ENCODE measurements at regions not wholly inside any gene's neighbourhood (a gene's known extent, or its start where the extent isn't known, plus 50 kb on each side); places are given as distances from the start of the nearest gene placed in this dataset.

DNA sequence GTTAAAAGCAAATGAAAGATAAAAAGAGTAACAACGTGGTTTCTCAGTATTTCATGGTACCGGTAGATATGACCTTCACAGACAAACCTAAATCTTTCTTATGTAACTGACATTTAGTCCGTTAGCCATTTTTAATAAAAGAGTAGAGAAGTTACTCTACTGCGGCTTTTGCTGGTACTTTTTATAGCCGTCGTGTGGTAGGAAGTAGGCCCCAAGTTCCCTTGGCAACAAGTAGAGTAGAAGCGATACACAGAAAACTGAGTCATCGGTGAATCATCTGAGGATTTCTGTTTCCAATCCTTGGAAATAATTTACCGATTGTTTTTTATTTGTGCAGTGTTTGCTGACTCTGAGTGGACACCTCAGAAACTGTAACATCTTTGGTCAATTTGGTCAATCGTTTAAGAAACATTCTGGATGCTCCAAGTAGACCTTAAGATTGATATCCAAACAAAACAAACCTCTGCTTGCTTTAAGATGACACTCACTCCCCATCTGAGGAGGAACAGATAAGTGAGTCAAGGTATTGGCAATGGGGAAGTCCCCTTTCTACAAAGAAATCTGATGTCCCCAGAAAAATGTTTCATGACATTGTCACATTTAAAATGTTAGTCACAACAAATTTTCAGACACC lies 63.9 kb upstream of the AHR start:
- peak; percentile 89 for ATAC-seq

DNA sequence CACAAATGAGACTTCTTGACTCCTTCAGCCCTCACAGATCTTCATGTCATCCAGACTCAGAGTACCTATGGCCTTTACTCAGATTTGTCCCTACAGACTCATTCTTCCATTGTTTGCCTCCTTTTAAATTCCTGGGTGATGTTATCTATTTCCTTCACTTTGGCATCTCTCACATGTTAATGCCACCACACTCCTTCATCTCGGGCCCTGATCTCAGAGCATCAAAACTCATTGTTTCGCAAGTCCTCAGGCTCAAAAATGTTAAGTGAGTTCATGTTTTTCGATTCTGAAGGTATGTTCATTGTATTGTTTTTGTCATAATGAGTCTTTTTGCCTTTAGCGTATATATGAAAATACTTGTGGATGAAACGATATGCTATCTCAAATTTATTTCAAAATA lies 62.3 kb upstream of the AHR start:
- ATAC-seq: no peak

More for the DNA sequence above, 63.9 kb upstream of the AHR start:
- DNase-seq: peak; percentile 55

DNA sequence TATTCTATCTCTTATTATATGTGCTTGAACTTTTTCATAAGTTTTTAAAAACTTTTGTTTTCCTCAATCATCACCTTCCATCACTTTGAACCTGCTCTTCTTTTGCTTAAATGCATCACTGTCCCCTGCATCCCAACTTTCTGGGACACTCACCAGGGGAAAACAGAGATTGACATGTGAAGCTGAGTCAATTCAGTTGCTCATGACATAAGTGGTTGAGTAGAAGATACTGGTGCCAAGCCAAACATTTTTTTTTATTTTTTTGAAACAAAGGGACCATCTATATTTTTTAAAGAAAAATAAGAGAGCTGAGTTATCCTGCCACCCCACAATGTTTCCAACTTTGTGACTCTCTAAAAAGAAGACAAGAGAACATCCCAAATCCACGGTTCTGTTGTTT lies 61.8 kb upstream of the AHR start:
- DNase-seq (no peak), ATAC-seq (no peak)

More for the DNA sequence above, 62.3 kb upstream of the AHR start:
- no peak for DNase-seq

DNA sequence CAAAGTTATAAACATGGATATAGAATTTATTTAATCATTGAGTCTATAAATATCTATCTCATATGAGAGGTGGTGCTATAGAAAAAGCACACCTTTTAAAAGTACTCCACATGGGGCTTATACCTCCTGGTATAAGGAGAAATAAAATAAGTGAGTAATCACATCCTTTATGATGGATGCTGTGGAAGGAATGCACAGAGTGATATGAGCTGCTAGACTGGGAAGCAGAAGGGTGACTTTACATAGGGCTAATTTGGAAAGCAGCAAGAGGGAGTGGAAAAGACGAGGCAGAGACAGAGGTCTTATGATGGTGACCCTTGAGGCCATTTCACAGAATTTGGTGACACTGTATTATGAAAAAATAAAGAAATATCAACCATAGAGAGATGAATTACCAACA lies 59.4 kb upstream of the AHR start:
- no peak for ATAC-seq
- no peak for DNase-seq

DNA sequence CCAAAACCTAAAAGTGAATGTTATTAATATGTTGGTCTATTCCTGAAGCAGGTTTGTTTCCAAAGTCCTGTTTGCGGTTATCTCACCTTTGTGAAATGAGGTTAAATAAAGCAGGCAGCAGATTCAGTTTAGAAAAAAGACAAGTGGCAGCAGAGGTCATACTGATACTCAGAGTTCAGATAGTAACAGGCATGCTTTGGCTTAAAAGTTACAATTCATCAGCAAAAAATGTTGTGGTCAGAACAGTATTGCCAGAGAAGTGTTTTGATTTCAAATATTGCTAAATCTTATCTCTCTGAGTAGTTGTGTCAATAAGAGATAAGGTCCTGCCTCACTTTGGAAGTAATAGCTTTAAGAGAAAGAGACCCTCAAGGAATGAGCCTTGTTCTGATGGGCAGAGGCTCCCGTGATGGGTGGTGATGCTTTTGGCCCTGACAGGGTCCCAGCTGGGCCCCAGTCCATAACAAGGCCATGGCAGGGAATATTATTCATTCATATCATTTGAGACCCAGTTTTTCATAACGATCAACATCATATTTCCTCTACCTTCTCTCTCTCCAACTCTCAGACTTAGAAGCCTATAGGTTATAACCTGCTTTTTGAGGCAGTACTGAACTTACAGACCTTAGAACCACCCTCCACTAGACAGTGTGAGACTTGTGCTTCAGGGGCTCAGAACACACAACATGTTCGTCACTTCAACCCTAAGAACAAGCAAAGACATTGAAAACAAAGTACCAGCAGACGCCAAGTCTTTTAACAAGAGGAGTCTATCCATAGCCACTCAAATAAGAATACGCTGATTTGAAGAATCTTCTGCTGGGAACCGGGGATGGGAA lies 58.5 kb upstream of the AHR start:
- no peak for ATAC-seq
- DNase-seq: no peak

DNA sequence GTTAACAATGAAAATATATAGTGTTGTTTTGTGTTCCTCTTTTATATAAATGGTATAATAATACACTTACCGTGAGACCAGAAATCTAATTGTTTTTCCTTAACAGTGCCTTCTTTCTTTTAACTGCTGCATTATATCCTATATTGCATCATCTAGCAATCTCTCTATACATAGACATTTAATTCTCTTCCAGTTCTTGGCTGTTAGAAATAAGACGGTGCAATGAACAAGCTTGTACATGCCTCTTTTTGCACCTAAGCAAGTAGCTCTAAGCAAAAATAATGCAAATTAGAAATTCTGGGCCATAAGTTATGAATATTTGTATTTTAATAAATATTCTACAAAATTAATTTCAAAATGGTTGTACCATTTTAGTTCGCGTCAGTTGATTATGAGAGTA lies 55.9 kb upstream of the AHR start:
- no peak for ATAC-seq

DNA sequence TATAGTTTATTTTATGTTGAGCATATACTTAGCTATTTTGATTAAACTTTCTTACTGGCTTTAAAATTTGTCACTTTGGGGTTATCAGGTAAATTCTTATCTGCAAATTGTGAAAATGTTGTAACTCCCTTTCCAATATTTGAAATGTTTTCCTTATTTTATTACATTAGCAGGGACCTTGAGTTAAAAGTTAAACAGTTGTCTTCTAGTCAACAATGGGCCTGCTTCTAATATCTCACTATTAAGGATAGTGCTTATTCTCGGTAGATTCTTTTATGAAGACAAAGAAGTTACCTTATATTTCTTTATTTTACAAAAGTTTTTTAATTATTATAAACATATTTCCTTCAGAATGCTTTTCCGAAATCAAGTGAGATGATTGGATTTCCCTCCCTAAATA lies 53.7 kb upstream of the AHR start:
- DNase-seq (no peak), ATAC-seq (no peak)

More for the DNA sequence above, 55.9 kb upstream of the AHR start:
- no peak for DNase-seq

DNA sequence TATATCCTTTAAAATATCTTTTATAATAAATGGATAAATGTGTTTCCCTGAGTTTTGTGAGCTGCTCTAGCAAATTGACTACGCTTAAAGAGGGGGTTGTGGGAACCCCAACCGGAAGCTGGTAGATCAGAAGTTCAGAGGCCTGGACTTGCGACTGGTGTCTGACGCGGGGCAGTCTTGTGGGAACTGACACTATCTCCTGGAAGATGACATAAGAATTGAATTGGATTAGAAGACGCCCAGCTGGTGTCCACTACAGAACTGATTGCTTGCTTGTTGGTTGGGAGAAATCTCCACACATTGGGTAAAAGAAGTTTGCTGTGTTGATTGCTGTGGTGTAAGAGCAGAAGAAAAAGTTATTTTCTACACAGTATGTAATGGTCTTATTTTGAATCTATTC lies 51.1 kb upstream of the AHR start:
- ATAC-seq: no peak
- no peak for DNase-seq

DNA sequence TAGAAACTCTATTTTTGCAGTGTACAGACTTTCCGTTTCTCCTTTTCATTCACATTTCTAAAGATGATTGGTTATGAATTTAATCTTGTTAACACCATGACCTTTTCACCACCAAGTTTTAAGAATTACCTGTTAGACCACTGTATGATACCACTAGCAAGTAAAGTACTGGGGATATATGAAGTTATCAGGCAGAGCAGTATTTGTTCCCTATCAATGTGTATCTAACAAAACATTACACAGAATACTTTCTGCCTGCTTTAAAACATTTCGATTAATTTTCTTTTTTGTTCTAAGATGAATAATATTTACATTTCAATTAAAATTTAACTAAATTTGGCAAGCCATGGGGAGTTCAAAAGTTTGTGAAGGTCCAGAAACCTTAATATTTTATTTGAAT lies 49.9 kb upstream of the AHR start:
- no peak for ATAC-seq
- DNase-seq: no peak
